Gastrocnemius medialis (tissue), 4 donors: ENCODE measurements at regions not wholly inside any gene's neighbourhood (a gene's known extent, or its start where the extent isn't known, plus 50 kb on each side); places are given as distances from the start of the nearest gene placed in this dataset.

Source experiments
- ATAC-seq, 2 donors: fragments of 150-250 bp; one replicate each; pipeline ENCODE4 v1.9.1; 2016
- DNase-seq, 2 donors: peaks; one replicate each; pipeline ENCODE4 v3.0.0-alpha.2; 2019
- H3K27ac ChIP-seq, 4 donors: fragments of 200-600 bp; sonication (generic); 1 replicate in 1 of 4; 2 replicates in 3 of 4; pipeline ENCODE4 v1.5.1; 2016 to 2018; ENCODE audit warnings: mild to moderate bottlenecking in 2 of 4, moderate library complexity in 1 of 4
- H3K27me3 ChIP-seq, 3 donors: fragments of 200-600 bp; sonication (generic) in 2 of 3; 1 replicate in 1 of 3; 2 replicates in 2 of 3; pipeline versions ENCODE4 v1.5.1 to v1.6.0; 2016 to 2019; ENCODE audit warnings: mild to moderate bottlenecking in 1 of 3, moderate library complexity in 1 of 3
- H3K36me3 ChIP-seq, 2 donors: fragments of 200-600 bp; sonication (generic) in 1 of 2; one replicate each; pipeline ENCODE4 v1.5.1; 2017 to 2018
- H3K4me1 ChIP-seq, 2 donors: fragments of 200-600 bp; sonication (generic) in 1 of 2; one replicate each; pipeline ENCODE4 v1.5.1; 2016 to 2017; ENCODE audit warnings: mild to moderate bottlenecking in 2 of 2
- H3K4me3 ChIP-seq, 4 donors: fragments of 200-600 bp; sonication (generic) in 3 of 4; 1 replicate in 1 of 4; 2 replicates in 3 of 4; pipeline ENCODE4 v1.5.1; 2016 to 2019; ENCODE audit warnings: mild to moderate bottlenecking in 2 of 4
- H3K9me3 ChIP-seq, 3 donors: fragments of 200-600 bp; sonication (generic) in 2 of 3; 1 replicate in 1 of 3; 2 replicates in 2 of 3; pipeline ENCODE4 v1.5.1; 2016 to 2019
- CTCF ChIP-seq, 5 experiments: fragments of 450-650 bp in 3 of 5; fragments of 200-600 bp in 2 of 5; sonication (generic) in 2 of 5; IDR thresholded peaks in 4 of 5; conservative IDR thresholded peaks in 1 of 5; 1 replicate in 4 of 5; 2 replicates in 1 of 5; pipeline ENCODE4 v1.5.1; 2016 to 2019; ENCODE audit warnings: antibody characterized with exemption in 5 of 5, mild to moderate bottlenecking in 3 of 5, moderate library complexity in 3 of 5
- POLR2A ChIP-seq, 2 donors: fragments of 450-650 bp; IDR thresholded peaks; one replicate each; pipeline ENCODE4 v1.6.1; 2017; ENCODE audit warnings: antibody characterized with exemption in 2 of 2, mild to moderate bottlenecking in 2 of 2, moderate library complexity in 2 of 2
- in situ Hi-C, 4 donors: fragments of 200-750 bp; cut with MboI; loops; one replicate each; pipeline versions ENCODE4 v1.15.0 to v1.8.0; 2017; ENCODE audit warnings: low sequenced_read_pairs in 4 of 4
- intact Hi-C: fragments of 100-400 bp; cut with DNase I; formaldehyde crosslinking; loops from one replicate; pipeline ENCODE4 v1.15.1; 2023; ENCODE audit warnings: low total_unique reads

- H3K9me3 ChIP-seq, result no peaks in the 10 kb centered on the region
- no peaks in the 10 kb centered on the region for H3K4me1 ChIP-seq
- in situ Hi-C loops, result no loop called here
- peaks cover 10 to 23% (median 19%) of the 10 kb centered on the region in 3 donors for H3K27me3 ChIP-seq
- TF ChIP-seq CTCF (IDR thresholded peaks at IDR 0.05 in 4 of 5, conservative IDR thresholded peaks at IDR 0.05 in 1 of 5), result no peak
- TF ChIP-seq POLR2A (IDR thresholded peaks at IDR 0.05), result no peak
- H3K36me3 ChIP-seq, result no peaks in the 10 kb centered on the region
- no peak overlapping the region for H3K27ac ChIP-seq
- DNase-seq (no peak), ATAC-seq (no peak)
- H3K4me3 ChIP-seq, result no peak overlapping the region
- intact Hi-C loops, result no loop called here
These were observed 165.5 kb upstream of the SALL3 start for GRCh38 chr18:78813936-78814710.

GRCh38 chr18:78814766-78815165, 164.9 kb upstream of the SALL3 start:
- H3K9me3 ChIP-seq, result no peaks in the 10 kb centered on the region
- H3K36me3 ChIP-seq, result no peaks in the 10 kb centered on the region
- TF ChIP-seq POLR2A (IDR thresholded peaks at IDR 0.05) (no peak), CTCF (IDR thresholded peaks at IDR 0.05 in 4 of 5, conservative IDR thresholded peaks at IDR 0.05 in 1 of 5) (no peak)
- in situ Hi-C loops (no loop called here), intact Hi-C loops (no loop called here)
- DNase-seq (no peak), ATAC-seq (no peak)
- H3K4me3 ChIP-seq, result no peak overlapping the region
- H3K4me1 ChIP-seq, result no peaks in the 10 kb centered on the region
- no peak overlapping the region for H3K27ac ChIP-seq
- peaks cover 10 to 23% (median 19%) of the 10 kb centered on the region in 3 donors for H3K27me3 ChIP-seq

GRCh38 chr18:78816114-78816513, 163.5 kb upstream of the SALL3 start:
- peaks cover 10 to 23% (median 19%) of the 10 kb centered on the region in 3 donors for H3K27me3 ChIP-seq
- H3K9me3 ChIP-seq, result no peaks in the 10 kb centered on the region
- H3K36me3 ChIP-seq, result no peaks in the 10 kb centered on the region
- in situ Hi-C loops (no loop called here), intact Hi-C loops (no loop called here)
- H3K27ac ChIP-seq, result no peak overlapping the region
- no peaks in the 10 kb centered on the region for H3K4me1 ChIP-seq
- TF ChIP-seq POLR2A (IDR thresholded peaks at IDR 0.05) (no peak), CTCF (IDR thresholded peaks at IDR 0.05 in 4 of 5, conservative IDR thresholded peaks at IDR 0.05 in 1 of 5) (no peak)
- DNase-seq (no peak), ATAC-seq (no peak)
- H3K4me3 ChIP-seq, result no peak overlapping the region

GRCh38 chr18:78816916-78817315, 162.7 kb upstream of the SALL3 start:
- no peaks in the 10 kb centered on the region for H3K9me3 ChIP-seq
- H3K27me3 ChIP-seq, result peaks cover 9 to 23% (median 19%) of the 10 kb centered on the region in 3 donors
- in situ Hi-C loops (no loop called here), intact Hi-C loops (no loop called here)
- no peaks in the 10 kb centered on the region for H3K36me3 ChIP-seq
- H3K27ac ChIP-seq, result no peak overlapping the region
- no peak for TF ChIP-seq CTCF (IDR thresholded peaks at IDR 0.05 in 4 of 5, conservative IDR thresholded peaks at IDR 0.05 in 1 of 5)
- no peak for TF ChIP-seq POLR2A (IDR thresholded peaks at IDR 0.05)
- ATAC-seq (no peak), DNase-seq (no peak)
- H3K4me3 ChIP-seq, result no peak overlapping the region
- no peaks in the 10 kb centered on the region for H3K4me1 ChIP-seq
